ACHN (cell line): ENCODE measurements at regions not wholly inside any gene's neighbourhood (a gene's known extent, or its start where the extent isn't known, plus 50 kb on each side); places are given as distances from the start of the nearest gene placed in this dataset.

Experiments used
- DNase-seq: peaks from one replicate; pipeline ENCODE4 v3.0.0-alpha.2; 2015
- in situ Hi-C: cut with HindIII; loops from 2 replicates; pipeline ENCODE4 v1.10.0; 2017; ENCODE audit warnings: low sequenced_read_pairs, low pct_ligation_motif_present, low pct_unique_long_range_greater_than_20kb

- DNase-seq = no peak
- in situ Hi-C loops = no loop called here
Measured at GRCh38 chr12:131370791-131371347, 340.0 kb upstream of the SFSWAP start.

DNA sequence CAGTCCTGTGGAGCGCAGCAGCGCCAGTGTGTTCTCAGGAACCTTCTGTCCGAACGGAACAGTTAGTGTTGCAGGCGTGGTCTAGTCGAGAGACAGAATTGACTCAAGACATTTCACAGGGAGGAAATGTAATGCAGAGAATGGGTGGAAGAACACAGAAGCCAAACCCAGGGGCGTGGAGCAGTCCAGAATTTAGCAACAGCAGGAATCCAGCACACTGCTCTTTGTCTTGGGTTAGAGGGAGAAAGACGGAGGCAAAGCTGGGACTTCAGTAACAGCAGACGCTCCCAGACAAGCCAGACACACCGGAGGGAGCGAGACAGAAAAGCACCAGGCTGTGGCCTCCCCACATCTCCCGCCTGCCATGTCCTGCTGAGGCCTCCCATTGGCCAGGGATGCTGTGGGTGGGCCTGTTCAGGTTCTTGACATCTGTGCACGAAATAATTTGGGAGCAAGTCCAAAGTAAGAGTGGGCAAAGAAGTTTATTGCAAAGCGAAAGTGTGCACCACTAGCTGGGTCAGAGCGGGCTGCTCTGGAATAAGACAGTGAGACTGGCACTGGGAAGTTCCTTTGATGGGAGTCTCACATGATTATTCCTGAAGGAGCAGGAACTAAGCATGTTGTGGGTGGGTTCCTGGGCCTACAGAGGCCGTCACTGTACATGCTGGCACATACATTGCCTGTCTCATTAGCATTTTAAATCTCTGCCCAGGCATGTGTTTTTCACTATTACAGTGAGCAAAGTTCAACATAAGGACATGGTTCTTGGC lies 339.3 kb upstream of the SFSWAP start:
- no peak for DNase-seq
- in situ Hi-C loops = no loop called here

DNA sequence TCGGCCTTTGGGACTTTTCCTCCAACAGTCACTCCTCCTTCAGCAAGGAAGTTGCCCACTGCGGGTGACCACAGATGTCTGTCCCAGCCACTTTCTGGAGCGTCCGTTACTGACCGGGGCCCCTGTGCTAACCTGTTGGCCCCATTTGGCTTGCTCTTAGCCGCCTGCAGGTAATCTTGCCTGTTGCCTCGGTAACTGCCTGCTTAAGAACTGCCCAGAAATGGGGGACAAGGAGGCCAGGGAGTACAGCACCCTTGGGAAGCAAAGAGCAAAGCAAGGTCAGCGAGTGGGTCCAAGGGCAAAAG lies 338.8 kb upstream of the SFSWAP start:
- DNase-seq = no peak
- in situ Hi-C loops = no loop called here

DNA sequence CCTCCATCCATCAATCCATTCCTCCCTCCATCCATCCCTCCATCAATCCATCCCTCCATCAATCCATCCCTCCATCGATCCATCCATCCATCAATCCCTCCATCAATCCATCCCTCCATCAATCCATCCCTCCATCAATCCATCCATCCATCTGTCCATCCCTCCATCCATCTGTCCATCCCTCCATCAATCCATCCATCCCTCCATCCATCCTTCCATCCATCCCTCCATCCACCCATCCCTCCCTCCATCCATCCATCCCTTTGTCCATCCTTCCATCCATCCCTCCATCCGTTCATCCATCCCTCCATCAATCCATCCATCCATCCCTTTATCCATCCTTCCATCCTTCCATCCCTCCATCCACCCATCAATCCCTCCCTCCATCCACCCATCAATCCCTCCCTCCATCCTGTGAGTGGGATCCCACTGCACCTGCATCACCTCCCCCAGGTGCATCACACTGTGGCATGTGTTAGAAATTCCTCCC lies 338.1 kb upstream of the SFSWAP start:
- in situ Hi-C loops = no loop called here
- DNase-seq = no peak

GRCh38 chr12:131375261-131375971 lies 335.5 kb upstream of the SFSWAP start:
- in situ Hi-C loops = no loop called here

GRCh38 chr12:131375972-131376345 lies 334.9 kb upstream of the SFSWAP start:
- no peak for DNase-seq
- in situ Hi-C loops = no loop called here

More at GRCh38 chr12:131375261-131375971, 335.5 kb upstream of the SFSWAP start:
- DNase-seq = no peak

GRCh38 chr12:131378176-131378842 lies 332.6 kb upstream of the SFSWAP start:
- DNase-seq = no peak
- in situ Hi-C loops = no loop called here

DNA sequence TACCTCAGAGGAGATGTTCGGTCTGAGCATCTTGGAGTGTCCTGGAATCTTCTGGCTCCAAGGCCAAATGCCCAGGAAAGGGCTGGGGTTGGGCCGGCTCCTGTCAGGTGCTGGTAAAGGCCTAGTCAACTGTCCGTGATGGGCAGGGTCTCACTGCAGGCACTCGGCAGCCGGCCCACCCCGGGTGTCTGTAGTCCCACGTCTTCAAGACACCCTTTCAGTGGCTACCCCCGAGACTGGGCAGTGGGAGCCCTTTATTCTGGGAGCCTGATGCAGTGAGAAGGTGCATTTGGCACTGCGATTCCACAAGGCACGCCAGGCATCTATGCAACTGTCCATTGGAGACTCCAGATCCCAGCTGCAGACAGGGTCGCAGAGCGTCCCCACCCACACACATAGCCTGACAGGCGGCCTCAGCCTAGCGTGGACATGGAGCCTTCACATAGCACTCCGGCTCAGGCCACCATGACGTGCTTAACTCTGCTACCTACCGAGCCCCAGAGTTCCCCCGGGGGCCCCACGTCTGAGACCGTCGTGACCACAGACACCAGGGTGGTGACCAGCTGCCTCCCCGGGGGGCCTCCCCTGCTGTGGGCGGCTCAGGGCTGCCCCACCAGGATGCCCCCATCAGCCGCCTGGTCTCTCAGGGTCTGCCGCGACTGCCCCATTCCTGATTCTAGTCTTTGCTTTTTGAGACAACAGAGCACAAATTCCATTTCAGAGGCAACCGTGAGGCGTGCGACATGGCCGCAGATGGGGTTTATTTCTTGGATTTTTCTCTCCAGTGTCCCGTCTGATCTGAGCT lies 331.8 kb upstream of the SFSWAP start:
- in situ Hi-C loops = no loop called here
- no peak for DNase-seq

DNA sequence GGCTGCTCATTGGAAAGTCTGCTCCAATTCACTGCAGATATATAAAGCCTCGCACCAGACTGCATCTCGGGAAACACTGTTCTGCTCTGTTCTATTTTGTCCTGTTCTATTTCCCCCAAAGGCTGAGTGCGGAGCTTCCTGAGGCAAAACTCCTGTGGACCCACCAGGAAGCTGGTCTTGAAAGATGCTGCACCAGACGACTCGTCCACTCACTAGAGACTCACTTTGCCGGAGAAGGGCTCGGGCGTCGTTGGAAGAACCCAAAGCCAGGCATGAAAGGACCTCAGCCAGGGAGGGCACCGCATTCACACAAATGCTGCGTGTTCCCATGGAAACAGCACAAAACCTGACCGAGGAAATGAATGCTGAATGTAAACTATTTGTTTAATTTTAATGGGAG lies 331.2 kb upstream of the SFSWAP start:
- in situ Hi-C loops = no loop called here
- DNase-seq = no peak

- in situ Hi-C loops = no loop called here
- no peak for DNase-seq
Measured at GRCh38 chr12:131380220-131380964, 330.5 kb upstream of the SFSWAP start.

GRCh38 chr12:131380965-131381705 lies 329.8 kb upstream of the SFSWAP start:
- in situ Hi-C loops = no loop called here
- DNase-seq = no peak

- in situ Hi-C loops = no loop called here
Measured at GRCh38 chr12:131381716-131382430, 329.0 kb upstream of the SFSWAP start.

GRCh38 chr12:131383291-131383690 lies 327.6 kb upstream of the SFSWAP start:
- DNase-seq = no peak
- in situ Hi-C loops = no loop called here

More at GRCh38 chr12:131381716-131382430, 329.0 kb upstream of the SFSWAP start:
- DNase-seq = no peak

GRCh38 chr12:131383741-131384543 lies 326.9 kb upstream of the SFSWAP start:
- no peak for DNase-seq
- in situ Hi-C loops = no loop called here

DNA sequence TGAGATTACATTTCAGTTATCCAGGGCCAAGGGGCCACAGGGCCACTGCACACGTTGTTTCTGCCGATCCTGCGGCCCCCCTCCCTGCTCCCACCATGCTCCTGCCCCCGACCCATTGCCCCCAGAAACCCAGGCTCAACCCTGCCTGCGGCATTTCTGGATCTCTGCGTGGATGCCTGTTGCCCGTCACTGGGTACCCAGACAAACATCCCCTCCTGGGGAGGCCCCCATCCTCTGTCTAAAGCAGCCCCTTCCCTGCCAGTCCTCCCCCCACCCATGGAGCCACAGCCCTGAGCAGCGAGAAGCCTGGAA lies 326.4 kb upstream of the SFSWAP start:
- no peak for DNase-seq
- in situ Hi-C loops = no loop called here
